ENCODE measurements at regions not wholly inside any gene's neighbourhood (a gene's known extent, or its start where the extent isn't known, plus 50 kb on each side); places are given as distances from the start of the nearest gene placed in this dataset.
A peak's percentile ranks its signal among the peaks of the same experiment; 100 is the strongest.

- Histone ChIP-seq H3K4me3 (no peak overlapping the region), H3K36me3 (no peaks in the 10 kb centered on the region), H3K9me3 (no peaks in the 10 kb centered on the region), H3K27me3 (no peaks in the 10 kb centered on the region)
- DNase-seq: no peak
Observed at GRCh38 chr6:14817074-14817473, 428.8 kb upstream of the JARID2 start.

DNA sequence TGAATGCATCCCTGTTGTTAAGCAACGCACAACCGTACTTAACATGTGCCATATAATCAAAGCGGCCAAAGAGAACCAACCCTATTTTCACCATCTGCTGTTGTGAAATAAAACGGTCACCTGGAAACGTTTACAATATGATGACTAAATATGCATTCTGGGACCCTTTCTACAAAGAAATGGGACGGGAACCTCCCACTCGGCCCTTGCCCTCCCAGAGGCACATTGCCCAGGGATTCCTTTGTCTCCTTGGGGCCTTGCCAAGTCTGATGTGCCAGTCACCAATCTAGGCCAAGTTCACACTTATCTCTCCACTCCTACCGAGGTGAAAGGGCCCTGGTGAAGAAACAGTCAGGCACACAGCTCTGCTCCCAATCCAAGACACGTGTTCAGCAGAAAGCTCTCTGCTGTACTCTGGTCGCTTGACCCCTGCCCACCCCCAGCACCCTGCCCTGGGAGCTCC is 427.4 kb upstream of the JARID2 start:
- Histone ChIP-seq H3K9me3 (no peaks in the 10 kb centered on the region), H3K27me3 (no peaks in the 10 kb centered on the region)
- no peak for DNase-seq

DNA sequence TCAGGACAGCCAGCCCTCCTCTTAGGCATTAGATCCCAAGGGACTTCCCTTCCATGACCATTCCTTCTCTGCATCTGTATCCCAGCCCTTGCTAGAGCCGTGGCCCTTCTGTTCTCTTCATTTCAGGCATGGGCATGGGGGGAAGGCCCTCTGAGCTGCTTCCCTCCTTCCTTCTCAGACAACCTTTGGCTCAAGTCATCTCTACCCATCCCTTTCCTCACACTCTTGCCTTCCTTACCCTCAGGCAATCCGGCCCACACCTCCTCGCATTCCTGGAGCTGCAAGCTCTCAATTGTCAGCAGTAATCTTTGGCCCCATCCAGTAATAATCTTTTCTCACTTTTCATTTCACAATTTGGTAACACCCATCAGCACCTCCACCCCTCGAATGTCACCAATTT is 426.9 kb upstream of the JARID2 start:
- DNase-seq: no peak

More for the DNA sequence above, 427.4 kb upstream of the JARID2 start:
- Histone ChIP-seq H3K4me3 (no peak overlapping the region), H3K36me3 (no peaks in the 10 kb centered on the region)

DNA sequence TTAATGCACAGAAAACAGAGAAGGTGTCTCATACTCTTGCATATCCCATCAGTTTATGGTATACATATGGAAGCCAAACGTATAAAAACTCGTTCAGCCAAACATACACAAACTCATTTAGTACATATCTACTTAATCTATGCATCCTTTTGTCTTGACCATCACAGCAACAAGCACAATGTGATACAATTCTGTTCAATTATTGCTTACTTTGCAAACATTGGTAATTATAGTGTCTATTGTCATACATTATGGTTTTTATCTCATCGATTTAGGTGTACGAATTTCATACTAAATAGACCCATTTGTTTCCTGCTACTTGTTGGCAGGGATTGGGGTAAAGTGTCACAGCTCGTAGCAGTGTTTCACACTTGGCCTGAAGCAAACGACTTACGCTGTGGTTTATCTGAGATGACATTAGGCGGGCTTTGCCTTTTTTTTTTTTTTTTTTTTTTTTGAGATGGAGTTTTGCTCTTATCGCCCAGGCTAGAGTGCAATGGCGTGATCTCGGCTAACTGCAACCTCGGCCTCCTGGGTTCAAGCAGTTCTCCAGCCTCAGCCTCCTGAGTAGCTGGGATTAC is 425.9 kb upstream of the JARID2 start:
- no peaks in the 10 kb centered on the region for H3K27me3 ChIP-seq
- H3K36me3 ChIP-seq: no peaks in the 10 kb centered on the region
- H3K4me3 ChIP-seq: no peak overlapping the region
- DNase-seq: no peak
- no peaks in the 10 kb centered on the region for H3K9me3 ChIP-seq

More for the DNA sequence above, 426.9 kb upstream of the JARID2 start:
- no peak overlapping the region for H3K4me3 ChIP-seq
- H3K27me3 ChIP-seq: no peaks in the 10 kb centered on the region
- no peaks in the 10 kb centered on the region for H3K9me3 ChIP-seq
- no peaks in the 10 kb centered on the region for H3K36me3 ChIP-seq

DNA sequence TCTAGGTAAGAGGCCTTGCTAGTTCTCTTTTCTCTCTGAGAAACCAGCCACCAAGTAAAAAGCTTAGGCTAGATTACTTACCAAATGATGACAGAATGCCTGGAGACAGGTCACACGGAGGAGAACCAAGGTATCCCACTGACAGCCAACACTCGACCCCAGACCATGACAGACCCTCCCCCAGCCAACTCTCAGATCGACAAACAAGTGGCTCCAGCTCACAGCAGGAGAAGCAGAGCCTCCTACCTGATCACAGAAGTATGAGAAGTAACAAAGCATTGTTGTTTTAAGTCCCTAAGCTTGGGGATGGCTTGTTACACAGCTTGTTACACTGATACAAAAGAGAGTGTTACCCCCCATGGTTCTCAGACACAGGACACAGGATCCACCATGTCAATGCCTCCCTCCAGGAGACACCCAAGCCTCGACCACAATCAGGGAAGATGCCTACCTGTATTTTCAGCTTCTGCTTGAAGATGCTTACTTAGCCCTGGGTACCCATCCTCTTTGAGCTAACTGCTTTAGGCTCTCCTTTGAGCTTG is 423.8 kb upstream of the JARID2 start:
- Histone ChIP-seq H3K4me3 (no peak overlapping the region), H3K9me3 (no peaks in the 10 kb centered on the region), H3K27me3 (no peaks in the 10 kb centered on the region), H3K36me3 (no peaks in the 10 kb centered on the region)
- no peak for DNase-seq

GRCh38 chr6:14822679-14823078 is 423.2 kb upstream of the JARID2 start:
- H3K4me3 ChIP-seq: no peak overlapping the region
- no peak for DNase-seq
- no peaks in the 10 kb centered on the region for H3K9me3 ChIP-seq
- no peaks in the 10 kb centered on the region for H3K36me3 ChIP-seq
- no peaks in the 10 kb centered on the region for H3K27me3 ChIP-seq

DNA sequence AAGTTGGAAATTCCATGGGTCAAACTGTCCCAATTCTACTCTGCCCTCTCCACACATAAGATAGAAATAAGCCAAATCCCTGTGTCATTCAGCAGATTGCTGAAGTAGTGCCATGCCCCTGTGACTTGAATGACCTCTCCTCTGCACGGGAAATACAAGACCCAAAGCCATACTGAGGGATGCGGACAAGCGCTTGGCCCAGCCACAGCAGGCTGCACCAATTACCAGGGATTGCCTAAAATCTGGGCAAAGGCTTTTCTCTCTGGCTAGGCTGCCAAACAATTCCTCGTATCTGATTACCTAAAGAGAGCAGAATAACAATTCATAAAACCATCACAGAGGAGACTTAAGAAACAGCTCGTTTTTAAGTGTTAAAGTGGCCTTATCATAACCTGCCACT is 421.8 kb upstream of the JARID2 start:
- Histone ChIP-seq H3K27me3 (no peaks in the 10 kb centered on the region), H3K4me3 (no peak overlapping the region), H3K36me3 (no peaks in the 10 kb centered on the region), H3K9me3 (no peaks in the 10 kb centered on the region)
- DNase-seq: peak; percentile 34

DNA sequence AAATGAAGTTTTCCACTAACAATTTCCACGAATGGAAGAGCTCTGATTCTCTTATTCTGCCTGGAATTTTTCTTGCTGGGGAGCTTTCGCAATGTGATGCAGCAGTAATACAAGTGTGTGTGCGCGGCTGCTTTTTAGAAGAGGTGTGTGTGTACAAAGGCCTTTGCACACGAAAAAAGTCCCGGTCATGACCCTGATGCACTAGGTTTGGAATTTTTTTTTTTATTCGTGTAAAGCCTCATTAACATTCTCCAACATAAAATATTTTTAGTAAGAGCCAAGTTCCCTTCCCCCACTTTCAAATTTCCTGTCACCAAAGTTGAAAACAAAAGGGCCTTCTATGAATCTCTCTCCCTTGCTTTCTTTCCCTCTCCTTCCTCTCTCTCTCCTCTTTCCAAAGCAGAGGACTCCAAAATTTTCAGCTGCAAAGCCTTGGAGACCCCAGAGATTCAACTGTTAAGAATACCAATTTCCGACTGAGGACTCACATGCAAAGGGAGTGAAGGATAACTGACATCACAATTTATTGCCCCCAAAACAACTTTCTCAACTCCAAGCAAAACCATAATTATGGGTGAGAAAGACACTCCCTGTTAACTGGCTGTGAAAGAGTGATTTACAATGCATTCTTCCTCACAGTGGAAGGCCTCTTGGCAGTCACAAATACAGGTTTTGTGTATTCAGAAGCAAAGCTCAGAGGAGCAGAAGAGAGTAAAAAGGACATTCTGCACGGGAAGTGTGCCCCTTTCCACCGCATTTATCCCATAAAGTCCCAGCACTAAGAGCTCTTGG is 421.2 kb upstream of the JARID2 start:
- Histone ChIP-seq H3K36me3 (no peaks in the 10 kb centered on the region), H3K4me3 (no peak overlapping the region), H3K27me3 (no peaks in the 10 kb centered on the region), H3K9me3 (no peaks in the 10 kb centered on the region)
- DNase-seq: no peak

- no peak for DNase-seq
- H3K36me3 ChIP-seq: no peaks in the 10 kb centered on the region
Observed at GRCh38 chr6:14826456-14826855, 419.4 kb upstream of the JARID2 start.

GRCh38 chr6:14827354-14827753 is 418.5 kb upstream of the JARID2 start:
- Histone ChIP-seq H3K9me3 (no peaks in the 10 kb centered on the region), H3K4me3 (no peak overlapping the region), H3K36me3 (no peaks in the 10 kb centered on the region), H3K27me3 (no peaks in the 10 kb centered on the region)
- no peak for DNase-seq

More at GRCh38 chr6:14826456-14826855, 419.4 kb upstream of the JARID2 start:
- no peak overlapping the region for H3K4me3 ChIP-seq
- H3K27me3 ChIP-seq: no peaks in the 10 kb centered on the region
- H3K9me3 ChIP-seq: no peaks in the 10 kb centered on the region

DNA sequence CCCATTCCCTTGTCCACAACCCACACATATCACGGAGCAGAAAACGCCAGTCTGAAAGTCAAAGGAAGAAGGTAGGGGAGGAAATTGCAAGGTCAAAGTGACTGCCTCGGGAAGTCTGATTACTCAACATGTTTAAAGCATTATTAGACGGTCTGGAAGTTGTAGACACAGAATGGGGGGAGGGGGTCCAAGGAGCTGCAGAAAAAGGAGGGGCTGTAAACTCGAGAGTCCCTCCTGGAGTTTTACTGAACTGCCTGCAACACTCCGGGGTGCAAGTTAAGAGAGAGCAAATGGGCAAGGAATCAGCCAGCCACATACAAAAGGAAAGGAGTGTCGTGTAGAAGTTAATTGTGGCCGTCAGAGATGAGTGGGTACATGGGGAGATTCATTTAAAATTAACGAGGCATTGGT is 417.7 kb upstream of the JARID2 start:
- Histone ChIP-seq H3K27me3 (no peaks in the 10 kb centered on the region), H3K36me3 (no peaks in the 10 kb centered on the region), H3K4me3 (no peak overlapping the region), H3K9me3 (no peaks in the 10 kb centered on the region)
- DNase-seq: no peak

- Histone ChIP-seq H3K36me3 (no peaks in the 10 kb centered on the region), H3K27me3 (no peaks in the 10 kb centered on the region), H3K4me3 (no peak overlapping the region), H3K9me3 (no peaks in the 10 kb centered on the region)
- DNase-seq: no peak
Observed at GRCh38 chr6:14831070-14831469, 414.8 kb upstream of the JARID2 start.

DNA sequence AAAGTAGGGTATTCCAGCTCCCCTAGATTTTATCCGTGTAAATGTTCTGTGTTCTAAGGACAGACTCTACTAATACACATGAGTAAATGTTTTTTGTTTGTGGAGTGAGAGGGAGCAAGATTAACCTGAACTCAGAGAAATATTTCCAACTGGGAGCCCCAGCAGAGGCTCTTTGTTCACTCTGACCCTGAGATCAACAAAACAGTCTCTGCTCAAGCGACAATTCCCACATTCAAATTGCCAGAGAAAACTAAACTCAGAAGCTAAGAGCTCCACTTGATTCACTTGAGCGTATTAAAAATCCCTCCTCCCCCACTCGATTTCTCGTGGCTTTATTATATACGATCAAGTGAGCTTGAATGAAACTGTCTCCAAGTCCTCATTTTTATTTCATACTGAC is 413.9 kb upstream of the JARID2 start:
- Histone ChIP-seq H3K4me3 (no peak overlapping the region), H3K9me3 (no peaks in the 10 kb centered on the region), H3K27me3 (no peaks in the 10 kb centered on the region), H3K36me3 (no peaks in the 10 kb centered on the region)
- no peak for DNase-seq

DNA sequence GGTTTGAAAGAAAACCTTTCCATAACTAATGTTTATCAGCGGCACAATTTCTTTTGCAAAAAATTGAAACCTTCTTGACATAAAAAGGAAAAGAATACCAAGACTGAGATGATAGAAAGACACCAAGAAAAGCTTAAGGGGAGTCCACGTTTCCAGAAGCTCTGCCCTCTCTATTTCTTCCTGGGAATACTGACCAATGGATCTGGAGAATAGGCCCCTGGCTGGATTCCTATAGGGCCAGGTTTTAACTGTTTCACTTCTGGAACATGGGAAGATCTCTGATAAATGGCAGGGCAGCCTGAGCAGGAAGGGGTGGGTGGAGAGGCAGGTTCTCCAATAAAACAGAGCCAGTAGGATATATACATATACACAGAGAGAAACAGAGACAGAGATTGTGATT is 413.4 kb upstream of the JARID2 start:
- Histone ChIP-seq H3K36me3 (no peaks in the 10 kb centered on the region), H3K27me3 (no peaks in the 10 kb centered on the region), H3K4me3 (no peak overlapping the region), H3K9me3 (no peaks in the 10 kb centered on the region)
- DNase-seq: no peak

- no peak for DNase-seq
- Histone ChIP-seq H3K27me3 (no peaks in the 10 kb centered on the region), H3K4me3 (no peak overlapping the region), H3K36me3 (no peaks in the 10 kb centered on the region), H3K9me3 (no peaks in the 10 kb centered on the region)
Observed at GRCh38 chr6:14834851-14835530, 410.9 kb upstream of the JARID2 start.

GRCh38 chr6:14837435-14837834 is 408.4 kb upstream of the JARID2 start:
- no peak overlapping the region for H3K4me3 ChIP-seq
- no peak for DNase-seq
- H3K27me3 ChIP-seq: no peaks in the 10 kb centered on the region
- H3K36me3 ChIP-seq: no peaks in the 10 kb centered on the region
- no peaks in the 10 kb centered on the region for H3K9me3 ChIP-seq

- DNase-seq: no peak
- Histone ChIP-seq H3K4me3 (no peak overlapping the region), H3K9me3 (no peaks in the 10 kb centered on the region), H3K36me3 (no peaks in the 10 kb centered on the region), H3K27me3 (no peaks in the 10 kb centered on the region)
Observed at GRCh38 chr6:14838133-14838583, 407.7 kb upstream of the JARID2 start.
